IMR-90 (cell line): ENCODE measurements at regions not wholly inside any gene's neighbourhood (a gene's known extent, or its start where the extent isn't known, plus 50 kb on each side); places are given as distances from the start of the nearest gene placed in this dataset.

Experiments
- ATAC-seq: fragments of 200-7000 bp; cut with Tn5 transposase; 2 replicates; pipeline ENCODE4 v1.9.1; 2020; ENCODE audit warnings: low read depth, mild to moderate bottlenecking, moderate library complexity
- BruUV-seq: library from RNA; stranded (reverse); fragments of 400-500 nt; replicated peaks from 2 replicates; lab custom pipeline; 2021; lab: Mats Ljungman, UMichigan
- CTCF ChIA-PET: fragments of 300-600 bp; formaldehyde crosslinking; extraction: SDS; loops from one replicate; lab custom pipeline; 2021; ENCODE audit warnings: antibody characterized with exemption; lab: Yijun Ruan, JAX
- POLR2A ChIA-PET: fragments of 300-600 bp; sonication (Branson Sonifier 250); formaldehyde crosslinking; loops from one replicate; lab custom pipeline; 2022; ENCODE audit warnings: antibody characterized with exemption; ENCODE audit not compliant: unreplicated experiment; lab: Charles Lee
- DNase-seq: peaks from one replicate; pipeline ENCODE4 v3.0.0; 2013
- H2AFZ ChIP-seq: replicated peaks from 2 replicates; pipeline ENCODE3; 2013; ENCODE audit warnings: low read length, mild to moderate bottlenecking; ENCODE audit not compliant: poor library complexity
- H2AK5ac ChIP-seq: 2 replicates; pipeline ENCODE4 v1.6.1; 2013; ENCODE audit warnings: low read depth, low read length, inconsistent platforms
- H2AK9ac ChIP-seq: replicated peaks from 2 replicates; pipeline ENCODE3; 2013; ENCODE audit warnings: mild to moderate bottlenecking, low read depth, low read length, moderate library complexity; ENCODE audit not compliant: poor library complexity
- H2BK120ac ChIP-seq: 2 replicates; pipeline ENCODE4 v1.6.1; 2013; ENCODE audit warnings: low read depth, low read length, inconsistent platforms
- H2BK15ac ChIP-seq: 3 replicates; pipeline ENCODE4 v1.6.1; 2013; ENCODE audit warnings: low read depth, low read length, inconsistent platforms
- H2BK20ac ChIP-seq: 2 replicates; pipeline ENCODE4 v1.6.1; 2013; ENCODE audit warnings: low read depth, mild to moderate bottlenecking, inconsistent platforms, low read length, moderate library complexity
- H2BK5ac ChIP-seq: 2 replicates; pipeline ENCODE4 v1.6.1; 2013; ENCODE audit warnings: mild to moderate bottlenecking, low read depth, low read length, inconsistent platforms; ENCODE audit not compliant: poor library complexity, severe bottlenecking
- H3K14ac ChIP-seq: replicated peaks from 2 replicates; pipeline ENCODE4 v1.6.1; 2013; ENCODE audit warnings: low read depth, low read length, inconsistent platforms
- H3K18ac ChIP-seq: 2 replicates; pipeline ENCODE4 v1.6.1; 2013; ENCODE audit warnings: low read depth, low read length, control low read depth
- H3K23ac ChIP-seq: 2 replicates; pipeline ENCODE4 v1.6.1; 2013; ENCODE audit warnings: low read depth, low read length, inconsistent platforms
- H3K27ac ChIP-seq: 2 replicates; pipeline ENCODE4 v1.5.1; 2013; ENCODE audit warnings: mild to moderate bottlenecking, control low read depth, low read length; ENCODE audit not compliant: insufficient read depth
- H3K27me3 ChIP-seq: 2 replicates; pipeline ENCODE4 v1.6.1; 2013; ENCODE audit warnings: low read length; ENCODE audit not compliant: control insufficient read depth, insufficient read depth
- H3K36me3 ChIP-seq: 2 replicates; pipeline ENCODE4 v1.6.1; 2013; ENCODE audit warnings: low read length, mixed read lengths; ENCODE audit not compliant: control insufficient read depth, insufficient read depth
- H3K4ac ChIP-seq: 2 replicates; pipeline ENCODE4 v1.6.1; 2013; ENCODE audit warnings: low read depth, low read length, inconsistent platforms
- H3K4me1 ChIP-seq: 2 replicates; pipeline ENCODE4 v1.6.1; 2013; ENCODE audit warnings: low read length, mixed read lengths; ENCODE audit not compliant: control insufficient read depth, insufficient read depth
- H3K4me2 ChIP-seq: 2 replicates; pipeline ENCODE4 v1.6.1; 2013; ENCODE audit warnings: low read depth, mild to moderate bottlenecking, control low read depth, low read length, moderate library complexity
- H3K4me3 ChIP-seq: 2 replicates; pipeline ENCODE4 v1.5.1; 2013; ENCODE audit warnings: low read depth, mild to moderate bottlenecking, control low read depth, low read length, moderate library complexity; ENCODE audit not compliant: insufficient read depth
- H3K56ac ChIP-seq: 2 replicates; pipeline ENCODE4 v1.6.1; 2013; ENCODE audit warnings: low read length, inconsistent platforms; ENCODE audit not compliant: insufficient read depth; ENCODE audit errors: extremely low read depth
- H3K79me1 ChIP-seq, 2 experiments: 2 replicates each; pipeline ENCODE4 v1.6.1; 2013; ENCODE audit warnings: low read length in 2 of 2, inconsistent platforms in 1 of 2, low read depth in 1 of 2
- H3K9ac ChIP-seq: 2 replicates; pipeline ENCODE4 v1.6.1; 2013; ENCODE audit warnings: low read depth, low read length, control low read depth
- H3K9me1 ChIP-seq: 2 replicates; pipeline ENCODE4 v1.6.1; 2013; ENCODE audit warnings: low read length, inconsistent platforms; ENCODE audit not compliant: insufficient read depth
- H3K9me3 ChIP-seq: 2 replicates; pipeline ENCODE4 v1.6.1; 2013; ENCODE audit warnings: low read length; ENCODE audit not compliant: control insufficient read depth, insufficient read depth
- H4K20me1 ChIP-seq: 2 replicates; pipeline ENCODE4 v1.6.1; 2013; ENCODE audit warnings: low read length, inconsistent platforms; ENCODE audit not compliant: insufficient read depth
- H4K5ac ChIP-seq: 2 replicates; pipeline ENCODE4 v1.6.1; 2013; ENCODE audit warnings: mild to moderate bottlenecking, low read depth, low read length, control low read depth
- H4K8ac ChIP-seq, 2 experiments: 2 replicates each; pipeline ENCODE4 v1.6.1; 2013; ENCODE audit warnings: low read depth in 2 of 2, low read length in 2 of 2, control low read depth in 1 of 2, inconsistent platforms in 1 of 2
- H4K91ac ChIP-seq: 2 replicates; pipeline ENCODE4 v1.6.1; 2013; ENCODE audit warnings: low read depth, low read length, inconsistent platforms; ENCODE audit not compliant: insufficient read depth
- BHLHE40 ChIP-seq: fragments of 150-350 bp; IDR thresholded peaks from 2 replicates; pipeline ENCODE4 v1.6.1; 2016; ENCODE audit warnings: mild to moderate bottlenecking, low read depth, low read length
- CEBPB ChIP-seq: IDR thresholded peaks from 2 replicates; pipeline ENCODE4 v1.6.1; 2012; ENCODE audit warnings: low read depth, low read length, improper control_type of control experiment
- CHD1 ChIP-seq: IDR thresholded peaks from 2 replicates; pipeline ENCODE4 v1.6.1; 2012; ENCODE audit warnings: low read depth, low read length, improper control_type of control experiment
- FOS ChIP-seq: fragments of 150-350 bp; IDR thresholded peaks from 2 replicates; pipeline ENCODE4 v1.6.1; 2016; ENCODE audit warnings: low read depth, low read length
- MAFK ChIP-seq: IDR thresholded peaks from 2 replicates; pipeline ENCODE4 v1.6.1; 2012; ENCODE audit warnings: low read depth, low read length, improper control_type of control experiment
- MAZ ChIP-seq: IDR thresholded peaks from 2 replicates; pipeline ENCODE4 v1.6.1; 2012; ENCODE audit warnings: low read depth, mild to moderate bottlenecking, low read length, improper control_type of control experiment, moderate library complexity, borderline replicate concordance
- MXI1 ChIP-seq: IDR thresholded peaks from 2 replicates; pipeline ENCODE4 v1.6.1; 2012; ENCODE audit warnings: low read depth, mild to moderate bottlenecking, low read length, moderate library complexity, borderline replicate concordance
- NFE2L2 ChIP-seq: fragments of 150-350 bp; IDR thresholded peaks from 2 replicates; pipeline ENCODE4 v1.6.1; 2016; ENCODE audit warnings: low read depth, mild to moderate bottlenecking, low read length
- POLR2A ChIP-seq: IDR thresholded peaks from 2 replicates; pipeline ENCODE4 v1.6.1; 2012; ENCODE audit warnings: mild to moderate bottlenecking, low read depth, low read length
- RAD21 ChIP-seq: IDR thresholded peaks from 2 replicates; pipeline ENCODE4 v1.6.1; 2012; ENCODE audit warnings: low read length, improper control_type of control experiment
- RCOR1 ChIP-seq: IDR thresholded peaks from 2 replicates; pipeline ENCODE4 v1.6.1; 2012; ENCODE audit warnings: mild to moderate bottlenecking, low read length, improper control_type of control experiment; ENCODE audit not compliant: insufficient replicate concordance
- RFX5 ChIP-seq: IDR thresholded peaks from 2 replicates; pipeline ENCODE4 v1.8.0; 2012; ENCODE audit warnings: low read depth, mild to moderate bottlenecking, low read length, moderate library complexity
- SMC3 ChIP-seq: fragments of 150-350 bp; IDR thresholded peaks from 2 replicates; pipeline ENCODE4 v1.6.1; 2016; ENCODE audit warnings: low read depth, mild to moderate bottlenecking, antibody characterized with exemption, low read length, moderate library complexity
- WGBS, 2 experiments: methylation state at CpG; one replicate each; pipeline versions ENCODE4 v1.1.5 to v1.1.7; 2013; ENCODE audit warnings: missing lambda C conversion rate in 2 of 2; ENCODE audit not compliant: insufficient read length in 1 of 2; ENCODE audit errors: extremely low coverage in 2 of 2; 5-methylcytosine and 5-hydroxymethylcytosine counted together
- dilution Hi-C: fragments of 300-500 bp; cut with HindIII; formaldehyde crosslinking; loops from one replicate; pipeline ENCODE4 v1.14.3; 2018; ENCODE audit warnings: low sequenced_read_pairs; ENCODE audit not compliant: unreplicated experiment
- in situ Hi-C: fragments of 300-500 bp; cut with MboI; formaldehyde crosslinking; loops from 3 replicates; pipeline ENCODE4 v1.14.3; 2019; ENCODE audit warnings: low sequenced_read_pairs, inconsistent platforms, mixed read lengths
- intact Hi-C: fragments of 100-400 bp; cut with micrococcal nuclease; formaldehyde crosslinking; loops from 2 replicates; pipeline ENCODE4 v1.10.0; 2022
- TF ChIP-seq, protein P1 (sequence below): fragments of 150-350 bp; IDR thresholded peaks from 2 replicates; pipeline ENCODE4 v1.6.1; 2017; ENCODE audit warnings: mild to moderate bottlenecking, antibody characterized with exemption, low read length, low read depth
- TF ChIP-seq, protein P2 (sequence below): conservative IDR thresholded peaks from 2 replicates; pipeline ENCODE4 v1.5.1; 2012; ENCODE audit warnings: mild to moderate bottlenecking, low read depth, low read length, improper control_type of control experiment

GRCh38 chr5:5588887-5589826 is 166.7 kb downstream of the ICE1 start:
- H3K9me1 ChIP-seq, result no peaks in the 10 kb centered on the region
- no peaks in the 10 kb centered on the region for H3K27me3 ChIP-seq
- H3K79me1 ChIP-seq, result no peaks in the 10 kb centered on the region
- no peak overlapping the region for H2BK20ac ChIP-seq
- H3K14ac ChIP-seq, result no peak overlapping the region
- in situ Hi-C loops (no loop called here), dilution Hi-C loops (no loop called here), intact Hi-C loops (no loop called here)
- no peaks in the 10 kb centered on the region for H3K4me1 ChIP-seq
- no peak overlapping the region for H3K4me3 ChIP-seq
- H2AFZ ChIP-seq, result no peak overlapping the region
- no peak overlapping the region for H2BK15ac ChIP-seq
- no peak overlapping the region for H2BK120ac ChIP-seq
- H3K4me2 ChIP-seq, result no peak overlapping the region
- no peak overlapping the region for H2AK9ac ChIP-seq
- H3K18ac ChIP-seq, result no peak overlapping the region
- no peak overlapping the region for H3K23ac ChIP-seq
- WGBS, 2 experiments, result 47% methylated on average over 5 of the region's 12 CpGs; no CpG with 5 or more reads in 1 of the 2 experiments
- BruUV-seq, result no TSS peak
- H2AK5ac ChIP-seq, result no peak overlapping the region
- H3K27ac ChIP-seq, result no peak overlapping the region
- no peak overlapping the region for H4K8ac ChIP-seq
- TF ChIP-seq MAFK (no peak), MXI1 (no peak), SMC3 (no peak), RFX5 (no peak), RAD21 (no peak), NFE2L2 (no peak), FOS (no peak), CEBPB (no peak), CHD1 (no peak), BHLHE40 (no peak), MAZ (no peak), RCOR1 (no peak), POLR2A (no peak)
- TF ChIP-seq, protein P1, sequence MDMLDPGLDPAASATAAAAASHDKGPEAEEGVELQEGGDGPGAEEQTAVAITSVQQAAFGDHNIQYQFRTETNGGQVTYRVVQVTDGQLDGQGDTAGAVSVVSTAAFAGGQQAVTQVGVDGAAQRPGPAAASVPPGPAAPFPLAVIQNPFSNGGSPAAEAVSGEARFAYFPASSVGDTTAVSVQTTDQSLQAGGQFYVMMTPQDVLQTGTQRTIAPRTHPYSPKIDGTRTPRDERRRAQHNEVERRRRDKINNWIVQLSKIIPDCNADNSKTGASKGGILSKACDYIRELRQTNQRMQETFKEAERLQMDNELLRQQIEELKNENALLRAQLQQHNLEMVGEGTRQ, result no peak
- TF ChIP-seq, protein P2, sequence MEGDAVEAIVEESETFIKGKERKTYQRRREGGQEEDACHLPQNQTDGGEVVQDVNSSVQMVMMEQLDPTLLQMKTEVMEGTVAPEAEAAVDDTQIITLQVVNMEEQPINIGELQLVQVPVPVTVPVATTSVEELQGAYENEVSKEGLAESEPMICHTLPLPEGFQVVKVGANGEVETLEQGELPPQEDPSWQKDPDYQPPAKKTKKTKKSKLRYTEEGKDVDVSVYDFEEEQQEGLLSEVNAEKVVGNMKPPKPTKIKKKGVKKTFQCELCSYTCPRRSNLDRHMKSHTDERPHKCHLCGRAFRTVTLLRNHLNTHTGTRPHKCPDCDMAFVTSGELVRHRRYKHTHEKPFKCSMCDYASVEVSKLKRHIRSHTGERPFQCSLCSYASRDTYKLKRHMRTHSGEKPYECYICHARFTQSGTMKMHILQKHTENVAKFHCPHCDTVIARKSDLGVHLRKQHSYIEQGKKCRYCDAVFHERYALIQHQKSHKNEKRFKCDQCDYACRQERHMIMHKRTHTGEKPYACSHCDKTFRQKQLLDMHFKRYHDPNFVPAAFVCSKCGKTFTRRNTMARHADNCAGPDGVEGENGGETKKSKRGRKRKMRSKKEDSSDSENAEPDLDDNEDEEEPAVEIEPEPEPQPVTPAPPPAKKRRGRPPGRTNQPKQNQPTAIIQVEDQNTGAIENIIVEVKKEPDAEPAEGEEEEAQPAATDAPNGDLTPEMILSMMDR, result no peak
- no peak overlapping the region for H2BK5ac ChIP-seq
- no peak for ATAC-seq
- no peak for DNase-seq
- peaks cover 29% of the 10 kb centered on the region for H3K9me3 ChIP-seq
- no peak overlapping the region for H4K91ac ChIP-seq
- ChIA-PET POLR2A (no interaction called here), CTCF (no interaction called here)
- no peaks in the 10 kb centered on the region for H3K36me3 ChIP-seq
- H3K4ac ChIP-seq, result no peak overlapping the region
- H4K20me1 ChIP-seq, result no peaks in the 10 kb centered on the region
- no peak overlapping the region for H3K9ac ChIP-seq
- H4K5ac ChIP-seq, result no peak overlapping the region
- no peak overlapping the region for H3K56ac ChIP-seq
